ENCODE measurements at regions not wholly inside any gene's neighbourhood (a gene's known extent, or its start where the extent isn't known, plus 50 kb on each side); places are given as distances from the start of the nearest gene placed in this dataset.

- Histone ChIP-seq H3K4me3 (no peak overlapping the region), H3K4me2 (ENCODE audit: insufficient read depth, low read length) (no peak overlapping the region), H3K79me2 (ENCODE audit: control insufficient read depth, insufficient read depth, low read length) (no peaks in the 10 kb centered on the region), H4K20me1 (replicated peaks; ENCODE audit: control insufficient read depth, insufficient read depth, low read length) (no peaks in the 10 kb centered on the region; the same call in 1 of the 2 replicates), H3K9me1 (ENCODE audit: control insufficient read depth, insufficient read depth, low read length) (no peaks in the 10 kb centered on the region), H3K9ac (ENCODE audit: insufficient read depth in 1 of 2, low read depth in 2 of 2, low read length in 2 of 2) (no peak overlapping the region), H3K27me3 (ENCODE audit: control insufficient read depth in 2 of 2, insufficient read depth in 2 of 2, low read length in 2 of 2) (peaks cover 48 to 76% of the 10 kb centered on the region in 2 experiments), H3K27ac (ENCODE audit: extremely low read depth, low read depth, low read length) (no peak overlapping the region), H3K4me1 (replicated peaks in 1 of 2; ENCODE audit: control insufficient read depth in 2 of 2, insufficient read depth in 2 of 2, low read length in 2 of 2) (peaks cover 0 to 3% of the 10 kb centered on the region in 2 experiments; a peak in 1 of 5 replicates), H2AFZ (ENCODE audit: low read depth, low read length) (no peak overlapping the region), H3K36me3 (ENCODE audit: control insufficient read depth, insufficient read depth, low read length) (no peaks in the 10 kb centered on the region), H3K9me3 (replicated peaks; ENCODE audit: control insufficient read depth, insufficient read depth, low read depth, low read length) (no peaks in the 10 kb centered on the region)
- WGBS (ENCODE audit: insufficient coverage, low coverage, missing lambda C conversion rate) = 6% methylated on average over 8 of the region's 8 CpGs
- no TSS peak for BruUV-seq (replicated peaks)
- ATAC-seq (no peak), FAIRE-seq (no peak), DNase-seq (ENCODE audit: extremely low read depth in 1 of 4, low spot score in 3 of 4) (no peak)
- ChIA-PET POLR2A (interaction anchor here (0.6 to 1.5 kb wide), 3 partner anchors 14 to 192 kb away, joined by 3 to 6 read pairs (median 3); partner anchors contain the start of gene ID2), CTCF (ENCODE audit: low intra/inter-chr PET ratio) (interaction anchor here (0.6 kb wide), 1 partner anchor 1287 kb away, joined by 3 read pairs; no protein-coding TSS in a partner anchor)
- in situ Hi-C loops (cut with MboI) (no loop called here), intact Hi-C loops (cut with micrococcal nuclease) (no loop called here)
- no peak for TF ChIP-seq NFE2 (IDR thresholded peaks at IDR 0.05; ENCODE audit: low read depth)
- TF ChIP-seq ATF7 (IDR thresholded peaks at IDR 0.05) = no peak
- TF ChIP-seq ZNF778 (CRISPR knock-in tag; IDR thresholded peaks at IDR 0.05) = no peak
- TF ChIP-seq PRDM10 (IDR thresholded peaks at IDR 0.05; ENCODE audit: partially characterized antibody) = no peak
- TF ChIP-seq E2F1 (CRISPR knock-in tag; IDR thresholded peaks at IDR 0.05) = no peak
- no peak for TF ChIP-seq MIER1 (IDR thresholded peaks at IDR 0.05; ENCODE audit: low read depth)
- TF ChIP-seq MAFK (IDR thresholded peaks at IDR 0.05; ENCODE audit: low read length) = no peak
- no peak for TF ChIP-seq C11orf30 (IDR thresholded peaks at IDR 0.05; ENCODE audit: low read depth)
- no peak for TF ChIP-seq ZNF347 (CRISPR knock-in tag; IDR thresholded peaks at IDR 0.05; ENCODE audit: low read depth)
- no peak for TF ChIP-seq NFATC3 (IDR thresholded peaks at IDR 0.05)
- no peak for TF ChIP-seq IRF1 (CRISPR knock-in tag; IDR thresholded peaks at IDR 0.05; ENCODE audit: borderline replicate concordance)
These were observed 192.1 kb upstream of the ID2 start for GRCh38 chr2:8489751-8490150.

Data from K562 (cell line).